ENCODE measurements at regions not wholly inside any gene's neighbourhood (a gene's known extent, or its start where the extent isn't known, plus 50 kb on each side); places are given as distances from the start of the nearest gene placed in this dataset.

GRCh38 chrX:113289503-113289902, 448.9 kb upstream of the AMOT start (continued):
- no peak for TF ChIP-seq CHD7 (IDR thresholded peaks at IDR 0.05; ENCODE audit: insufficient replicate concordance, low read length)
- TF ChIP-seq CREB1 (IDR thresholded peaks at IDR 0.05): no peak
- TF ChIP-seq, protein P1, sequence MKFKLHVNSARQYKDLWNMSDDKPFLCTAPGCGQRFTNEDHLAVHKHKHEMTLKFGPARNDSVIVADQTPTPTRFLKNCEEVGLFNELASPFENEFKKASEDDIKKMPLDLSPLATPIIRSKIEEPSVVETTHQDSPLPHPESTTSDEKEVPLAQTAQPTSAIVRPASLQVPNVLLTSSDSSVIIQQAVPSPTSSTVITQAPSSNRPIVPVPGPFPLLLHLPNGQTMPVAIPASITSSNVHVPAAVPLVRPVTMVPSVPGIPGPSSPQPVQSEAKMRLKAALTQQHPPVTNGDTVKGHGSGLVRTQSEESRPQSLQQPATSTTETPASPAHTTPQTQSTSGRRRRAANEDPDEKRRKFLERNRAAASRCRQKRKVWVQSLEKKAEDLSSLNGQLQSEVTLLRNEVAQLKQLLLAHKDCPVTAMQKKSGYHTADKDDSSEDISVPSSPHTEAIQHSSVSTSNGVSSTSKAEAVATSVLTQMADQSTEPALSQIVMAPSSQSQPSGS (IDR thresholded peaks at IDR 0.05; ENCODE audit: low read length): no peak
- no peak for TF ChIP-seq NRF1 (IDR thresholded peaks at IDR 0.05; ENCODE audit: low read depth, low read length)
- TF ChIP-seq E2F6 (IDR thresholded peaks at IDR 0.05): no peak
- no peak for TF ChIP-seq SP2 (IDR thresholded peaks at IDR 0.05; ENCODE audit: low read length)
- TF ChIP-seq POLR2AphosphoS5 (IDR thresholded peaks at IDR 0.05; ENCODE audit: low read depth, low read length): no peak
- no peak for TF ChIP-seq EZH2 (IDR thresholded peaks at IDR 0.05; ENCODE audit: low read depth, low read length, severe bottlenecking)
- TF ChIP-seq HDAC6 (IDR thresholded peaks at IDR 0.05; ENCODE audit: low read depth, low read length): no peak
- no peak for TF ChIP-seq CHD1 (IDR thresholded peaks at IDR 0.05; ENCODE audit: low read depth, low read length)
- no peak for TF ChIP-seq RXRA (IDR thresholded peaks at IDR 0.05; ENCODE audit: insufficient read depth, low read depth, low read length)
